Skeletal muscle tissue (tissue), 3 donors: ENCODE measurements at regions not wholly inside any gene's neighbourhood (a gene's known extent, or its start where the extent isn't known, plus 50 kb on each side); places are given as distances from the start of the nearest gene placed in this dataset.

Experiments used
- H3K27ac ChIP-seq: one replicate; pipeline ENCODE4 v1.7.0; 2013; ENCODE audit warnings: mild to moderate bottlenecking, low read depth, low read length, inconsistent platforms
- H3K27me3 ChIP-seq, 3 donors: one replicate each; pipeline ENCODE4 v1.7.0; 2013; ENCODE audit warnings: low read length in 3 of 3; ENCODE audit not compliant: control insufficient read depth in 3 of 3, insufficient read depth in 3 of 3
- H3K36me3 ChIP-seq, 3 donors: one replicate each; pipeline ENCODE4 v1.7.0; 2013; ENCODE audit warnings: low read length in 3 of 3; ENCODE audit not compliant: control insufficient read depth in 3 of 3, insufficient read depth in 3 of 3
- H3K4me1 ChIP-seq, 3 donors: one replicate each; pipeline ENCODE4 v1.7.0; 2013; ENCODE audit warnings: low read length in 3 of 3, mild to moderate bottlenecking in 3 of 3; ENCODE audit not compliant: control insufficient read depth in 3 of 3, insufficient read depth in 3 of 3
- H3K4me3 ChIP-seq, 3 donors: one replicate each; pipeline ENCODE4 v1.7.0; 2013; ENCODE audit warnings: low read length in 3 of 3
- H3K9ac ChIP-seq, 3 donors: one replicate each; pipeline ENCODE4 v1.7.0; 2013; ENCODE audit warnings: low read length in 3 of 3, mild to moderate bottlenecking in 3 of 3, moderate library complexity in 2 of 3, low read depth in 1 of 3
- H3K9me3 ChIP-seq, 3 donors: one replicate each; pipeline ENCODE4 v1.7.0; 2013; ENCODE audit warnings: low read length in 3 of 3; ENCODE audit not compliant: control insufficient read depth in 3 of 3
- donor health status: Osteomylitis.

DNA sequence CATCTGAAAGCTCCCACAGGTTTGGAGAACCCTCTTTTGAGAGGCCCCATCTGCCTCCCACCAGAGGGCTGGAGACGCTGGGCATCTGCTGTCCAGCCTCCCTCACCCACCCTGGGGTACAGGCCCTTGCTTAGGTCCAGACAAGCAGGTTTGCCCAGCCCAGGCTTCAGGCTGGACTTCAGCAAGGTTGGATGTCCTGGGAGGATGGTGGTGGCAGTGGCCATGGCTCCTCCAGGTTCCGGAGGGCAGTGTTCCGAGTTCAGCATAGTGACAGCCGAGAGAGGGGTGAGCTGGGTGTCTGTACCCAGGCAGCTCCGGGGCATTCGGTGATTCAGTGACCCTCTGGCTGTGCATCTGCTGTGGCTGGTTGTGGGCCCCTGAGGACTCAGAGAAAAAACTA, 58.2 kb upstream of the HDAC4 start:
- peaks cover 12 to 15% (median 13%) of the 10 kb centered on the region in 3 donors for H3K4me1 ChIP-seq
- peaks cover 0 to 14% (median 12%) of the 10 kb centered on the region in 3 donors for H3K27me3 ChIP-seq
- no peaks in the 10 kb centered on the region for H3K36me3 ChIP-seq
- no peak overlapping the region for H3K27ac ChIP-seq
- H3K4me3 ChIP-seq = no peak overlapping the region
- no peak overlapping the region for H3K9ac ChIP-seq
- H3K9me3 ChIP-seq = no peaks in the 10 kb centered on the region

DNA sequence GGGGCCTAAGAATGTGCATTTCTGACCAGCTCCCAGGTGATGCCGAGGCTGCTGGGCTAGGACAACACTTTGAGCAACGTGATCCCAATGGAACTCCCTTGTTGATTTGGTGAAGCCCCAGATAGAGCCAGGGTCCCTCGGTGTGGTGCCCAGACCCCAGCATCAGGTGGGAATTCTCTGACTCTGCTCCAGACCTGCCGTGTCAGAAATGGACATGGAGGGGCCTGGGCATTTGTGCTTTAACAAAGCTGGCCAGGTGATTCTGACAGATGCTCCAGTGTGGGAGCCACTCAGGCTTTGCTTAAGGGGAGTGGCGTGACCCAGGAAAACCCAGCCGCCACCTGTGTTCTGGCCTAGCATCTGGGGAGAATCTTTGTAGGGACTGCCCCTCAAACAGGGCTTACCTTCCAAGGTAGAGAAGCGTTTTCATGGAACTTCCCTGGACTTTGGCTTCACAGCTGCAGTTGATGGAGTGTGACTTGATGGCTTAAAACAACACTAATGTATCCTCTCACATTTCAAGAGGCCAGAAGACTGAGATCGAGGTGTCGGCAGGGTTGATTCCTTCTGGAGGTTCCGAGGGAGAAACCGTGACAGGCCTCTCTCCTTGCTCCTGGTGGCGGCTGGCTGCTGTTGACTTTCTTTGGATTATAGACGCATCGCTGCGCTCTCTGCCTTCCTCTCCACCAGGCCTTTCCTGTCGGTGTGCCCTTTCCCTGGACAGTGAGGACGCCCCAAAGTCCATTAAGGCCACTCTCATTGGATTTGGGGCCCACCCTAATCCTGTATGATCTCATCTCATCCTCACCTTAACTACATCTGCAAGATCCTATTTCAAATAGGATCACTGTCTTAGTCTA, 57.0 kb upstream of the HDAC4 start:
- Histone ChIP-seq H3K9ac (no peak overlapping the region), H3K4me3 (no peak overlapping the region), H3K4me1 (peaks cover under 1 to 3% (median under 1%) of the 10 kb centered on the region in 3 donors), H3K36me3 (no peaks in the 10 kb centered on the region), H3K27ac (no peak overlapping the region), H3K27me3 (peaks cover 0 to 12% (median 11%) of the 10 kb centered on the region in 3 donors), H3K9me3 (no peaks in the 10 kb centered on the region)

DNA sequence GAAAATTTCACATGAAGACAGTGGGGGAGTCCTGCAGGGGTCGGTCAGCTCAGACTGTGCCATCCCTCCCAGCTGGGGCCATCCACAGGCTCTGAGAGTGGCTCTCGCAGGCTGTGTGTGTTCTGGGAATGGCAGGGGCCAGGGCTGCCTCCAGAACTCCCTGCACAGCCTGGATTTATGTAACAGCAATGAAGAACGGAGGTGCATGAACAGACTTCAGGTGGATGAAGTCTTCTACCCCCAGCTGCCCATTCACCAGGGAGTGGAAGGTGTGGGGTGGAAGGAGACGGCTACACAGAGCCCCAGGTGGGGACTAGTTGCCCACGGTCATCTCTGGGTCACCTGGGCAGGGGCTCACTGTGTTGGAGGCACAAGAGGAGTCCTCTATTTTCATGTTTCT, 56.1 kb upstream of the HDAC4 start:
- H3K27ac ChIP-seq = no peak overlapping the region
- no peak overlapping the region for H3K9ac ChIP-seq
- H3K4me3 ChIP-seq = no peak overlapping the region
- peaks cover 0 to 5% (median 4%) of the 10 kb centered on the region in 3 donors for H3K9me3 ChIP-seq
- no peaks in the 10 kb centered on the region for H3K36me3 ChIP-seq
- H3K27me3 ChIP-seq = peaks cover 0 to 12% (median 10%) of the 10 kb centered on the region in 3 donors
- no peaks in the 10 kb centered on the region for H3K4me1 ChIP-seq

DNA sequence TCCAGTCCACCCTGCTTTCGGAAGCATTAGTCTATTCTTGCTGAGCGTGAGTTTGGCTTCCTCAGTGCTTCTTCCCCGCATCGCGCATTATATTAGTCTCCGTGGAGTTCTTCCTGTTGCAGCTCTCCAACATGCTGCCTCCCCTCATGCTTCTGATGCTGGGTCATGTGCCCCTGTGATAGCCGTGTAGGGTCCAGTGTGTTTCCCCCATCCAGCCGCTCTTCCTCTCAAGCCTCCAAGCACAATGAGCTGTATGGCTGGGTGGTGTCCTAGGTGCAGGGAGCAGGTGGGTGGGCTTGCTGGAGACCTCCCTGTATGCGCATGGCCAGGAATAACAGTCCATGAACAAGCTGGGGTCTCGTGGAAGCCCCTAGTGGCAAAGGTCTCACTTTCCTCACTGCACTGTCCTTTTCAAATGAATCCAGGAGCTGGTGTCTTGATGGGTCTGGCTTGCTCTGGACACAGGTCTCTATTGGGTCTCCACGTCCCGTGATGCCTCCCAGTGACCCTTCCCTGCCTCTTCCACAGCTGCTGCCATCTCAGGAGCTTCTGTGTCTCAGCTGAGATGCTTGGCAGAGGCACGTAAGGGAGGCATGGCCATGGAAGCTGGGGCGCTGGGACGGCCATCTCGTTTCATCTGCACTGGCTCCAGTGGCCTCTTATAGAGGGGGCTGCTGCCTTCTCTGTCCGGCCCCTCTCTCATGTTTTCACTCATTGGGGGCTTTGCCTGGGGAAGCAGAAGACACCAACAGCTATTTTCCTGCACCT, 54.8 kb upstream of the HDAC4 start:
- Histone ChIP-seq H3K27me3 (peaks cover 0 to 12% (median 10%) of the 10 kb centered on the region in 3 donors), H3K4me1 (no peaks in the 10 kb centered on the region), H3K36me3 (no peaks in the 10 kb centered on the region), H3K9me3 (peaks cover 0 to 5% (median 4%) of the 10 kb centered on the region in 3 donors), H3K4me3 (no peak overlapping the region), H3K9ac (no peak overlapping the region), H3K27ac (no peak overlapping the region)

DNA sequence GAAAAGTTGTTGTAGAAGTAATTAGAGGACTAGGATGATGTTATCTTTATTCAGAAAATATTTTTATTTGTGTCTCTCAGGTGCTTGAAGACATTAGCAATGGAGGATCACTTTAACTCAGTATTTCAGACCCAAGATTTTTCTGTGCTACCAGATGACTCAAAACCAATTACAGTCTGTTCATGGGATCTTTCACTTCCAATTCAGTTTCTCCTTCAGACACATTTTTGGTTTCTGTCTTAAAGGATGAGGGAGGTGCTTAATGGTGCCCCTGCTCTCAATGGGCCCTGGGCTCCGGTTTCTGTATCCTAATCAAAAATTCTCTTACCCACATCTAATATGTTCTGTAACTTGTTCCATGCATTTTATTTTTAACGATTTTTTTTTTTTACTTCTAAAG, 53.7 kb upstream of the HDAC4 start:
- H3K36me3 ChIP-seq = no peaks in the 10 kb centered on the region
- peaks cover 0 to 5% (median 4%) of the 10 kb centered on the region in 3 donors for H3K9me3 ChIP-seq
- H3K27ac ChIP-seq = no peak overlapping the region
- no peak overlapping the region for H3K4me3 ChIP-seq
- H3K9ac ChIP-seq = no peak overlapping the region
- peaks cover 0 to 12% (median 10%) of the 10 kb centered on the region in 3 donors for H3K27me3 ChIP-seq
- no peaks in the 10 kb centered on the region for H3K4me1 ChIP-seq
